Large intestine (tissue), 3 donors: ENCODE measurements at regions not wholly inside any gene's neighbourhood (a gene's known extent, or its start where the extent isn't known, plus 50 kb on each side); places are given as distances from the start of the nearest gene placed in this dataset.
"Not testable (repeated sequence)": the region's sequence is repeated elsewhere in the genome, so short reads cannot be mapped to it uniquely, and the experiment has no call there.

ENCODE experiments used
- DNase-seq, 2 donors: peaks; one replicate each; pipeline versions ENCODE4 v3.0.0 to v3.0.0-alpha.2; 2013
- H3K27ac ChIP-seq: one replicate; pipeline ENCODE4 v1.5.1; 2013; ENCODE audit warnings: low read length
- H3K27me3 ChIP-seq: 2 replicates; pipeline ENCODE4 v1.6.1; 2013; ENCODE audit warnings: low read length; ENCODE audit not compliant: control insufficient read depth, insufficient read depth
- H3K36me3 ChIP-seq: 2 replicates; pipeline ENCODE4 v1.6.1; 2013; ENCODE audit warnings: low read length; ENCODE audit not compliant: control insufficient read depth, insufficient read depth
- H3K4me1 ChIP-seq: one replicate; pipeline ENCODE4 v1.6.1; 2013; ENCODE audit warnings: low read length; ENCODE audit not compliant: control insufficient read depth, insufficient read depth
- H3K4me3 ChIP-seq: one replicate; pipeline ENCODE4 v1.5.1; 2013; ENCODE audit warnings: low read length
- H3K9me3 ChIP-seq: one replicate; pipeline ENCODE4 v1.6.1; 2013; ENCODE audit warnings: mild to moderate bottlenecking, low read depth, low read length, moderate library complexity; ENCODE audit not compliant: control insufficient read depth
- WGBS: methylation state at CpG from one replicate; pipeline ENCODE4 v1.1.5; 2013; ENCODE audit warnings: low lambda C conversion rate; ENCODE audit not compliant: insufficient coverage; 5-methylcytosine and 5-hydroxymethylcytosine counted together

- 40% methylated on average over 4 of the region's 4 CpGs for WGBS
- DNase-seq: peak; percentile 33 to 73
- Histone ChIP-seq H3K4me1 (peaks cover 38% of the 10 kb centered on the region), H3K27me3 (no peaks in the 10 kb centered on the region), H3K36me3 (no peaks in the 10 kb centered on the region), H3K27ac (peak overlapping the region; percentile 49), H3K4me3 (no peak overlapping the region), H3K9me3 (no peaks in the 10 kb centered on the region)
Measured at GRCh38 chr13:106095919-106096318, 439.5 kb downstream of the EFNB2 start.

GRCh38 chr13:106095406-106095805 lies 440.1 kb downstream of the EFNB2 start:
- Histone ChIP-seq H3K27ac (peak overlapping the region; percentile 49), H3K4me3 (no peak overlapping the region), H3K4me1 (peaks cover 33% of the 10 kb centered on the region), H3K9me3 (no peaks in the 10 kb centered on the region), H3K27me3 (no peaks in the 10 kb centered on the region), H3K36me3 (no peaks in the 10 kb centered on the region)
- no peak for DNase-seq
- 87% methylated on average over 3 of the region's 4 CpGs for WGBS

GRCh38 chr13:106090001-106090400 lies 445.5 kb downstream of the EFNB2 start:
- no peak overlapping the region for H3K27ac ChIP-seq
- H3K4me3 ChIP-seq: no peak overlapping the region
- no peaks in the 10 kb centered on the region for H3K4me1 ChIP-seq
- DNase-seq: no peak
- no peaks in the 10 kb centered on the region for H3K9me3 ChIP-seq
- H3K36me3 ChIP-seq: no peaks in the 10 kb centered on the region
- H3K27me3 ChIP-seq: no peaks in the 10 kb centered on the region
- WGBS: no CpG with 5 or more reads among the region's 2 CpGs

DNA sequence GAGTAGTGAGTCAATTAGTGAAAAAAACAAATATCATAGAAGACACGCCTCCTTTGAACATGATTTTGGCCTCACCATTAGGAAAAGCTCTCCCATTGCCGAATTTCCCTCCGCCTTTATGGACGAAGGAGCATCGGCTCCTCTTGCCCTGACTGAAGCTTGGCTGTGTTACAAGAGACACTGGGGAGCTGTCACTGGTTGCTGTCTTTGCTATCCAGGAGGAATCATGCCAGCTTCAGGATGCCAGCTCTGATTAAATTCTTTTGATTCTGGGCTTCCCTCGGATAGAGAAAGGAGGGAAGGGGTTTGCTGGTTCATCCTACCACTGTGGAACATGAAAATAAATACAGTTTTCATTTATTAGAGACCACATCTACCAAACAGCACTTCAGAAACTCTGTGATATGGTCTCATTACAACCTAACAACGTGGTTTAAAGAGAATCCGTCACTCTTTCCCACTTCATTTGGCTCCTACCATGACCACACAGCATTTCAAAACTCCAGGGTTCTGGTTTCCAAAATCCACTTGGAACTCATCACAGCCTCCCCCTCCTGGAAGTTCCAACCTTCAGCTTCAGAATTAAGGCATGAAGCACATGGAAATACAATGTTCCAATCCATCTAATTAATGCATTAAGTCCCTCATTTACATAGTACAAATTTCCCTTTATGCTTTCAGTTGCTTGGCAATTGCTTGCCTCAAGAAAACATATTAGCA lies 446.0 kb downstream of the EFNB2 start:
- no peak overlapping the region for H3K4me3 ChIP-seq
- no peaks in the 10 kb centered on the region for H3K36me3 ChIP-seq
- DNase-seq: no peak
- no peaks in the 10 kb centered on the region for H3K4me1 ChIP-seq
- WGBS: 100% methylated on average over 1 of the region's 8 CpGs
- H3K27me3 ChIP-seq: no peaks in the 10 kb centered on the region
- no peak overlapping the region for H3K27ac ChIP-seq
- H3K9me3 ChIP-seq: no peaks in the 10 kb centered on the region

DNA sequence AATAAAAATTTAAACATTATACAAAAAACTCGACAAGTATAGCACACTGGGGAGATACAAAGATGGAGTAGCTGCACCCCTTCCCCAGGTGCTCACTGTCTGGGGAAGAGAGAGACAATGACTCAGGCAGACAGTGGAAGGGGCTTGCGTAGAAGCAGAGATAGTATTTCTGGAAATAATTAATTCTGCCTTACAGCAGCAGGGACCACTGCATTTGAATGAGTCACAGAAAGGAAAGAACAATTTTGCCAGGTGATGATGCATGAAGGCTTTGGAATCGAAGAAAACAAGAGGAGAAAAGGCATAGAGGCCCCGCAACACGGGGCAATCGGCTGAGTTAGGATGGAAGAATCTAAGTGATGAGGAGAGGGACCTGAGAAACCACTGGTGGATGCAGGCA lies 447.4 kb downstream of the EFNB2 start:
- DNase-seq: no peak
- Histone ChIP-seq H3K27me3 (no peaks in the 10 kb centered on the region), H3K36me3 (no peaks in the 10 kb centered on the region), H3K4me1 (peaks cover 3% of the 10 kb centered on the region), H3K27ac (no peak overlapping the region), H3K9me3 (no peaks in the 10 kb centered on the region), H3K4me3 (no peak overlapping the region)
- 79% methylated on average over 5 of the region's 6 CpGs for WGBS

- no peaks in the 10 kb centered on the region for H3K36me3 ChIP-seq
- H3K27ac ChIP-seq: no peak overlapping the region
- WGBS: 84% methylated on average over 7 of the region's 10 CpGs
- H3K4me1 ChIP-seq: peaks cover 3% of the 10 kb centered on the region
- DNase-seq: no peak
- H3K4me3 ChIP-seq: no peak overlapping the region
- H3K27me3 ChIP-seq: no peaks in the 10 kb centered on the region
- H3K9me3 ChIP-seq: no peaks in the 10 kb centered on the region
Measured at GRCh38 chr13:106087201-106087600, 448.3 kb downstream of the EFNB2 start.

DNA sequence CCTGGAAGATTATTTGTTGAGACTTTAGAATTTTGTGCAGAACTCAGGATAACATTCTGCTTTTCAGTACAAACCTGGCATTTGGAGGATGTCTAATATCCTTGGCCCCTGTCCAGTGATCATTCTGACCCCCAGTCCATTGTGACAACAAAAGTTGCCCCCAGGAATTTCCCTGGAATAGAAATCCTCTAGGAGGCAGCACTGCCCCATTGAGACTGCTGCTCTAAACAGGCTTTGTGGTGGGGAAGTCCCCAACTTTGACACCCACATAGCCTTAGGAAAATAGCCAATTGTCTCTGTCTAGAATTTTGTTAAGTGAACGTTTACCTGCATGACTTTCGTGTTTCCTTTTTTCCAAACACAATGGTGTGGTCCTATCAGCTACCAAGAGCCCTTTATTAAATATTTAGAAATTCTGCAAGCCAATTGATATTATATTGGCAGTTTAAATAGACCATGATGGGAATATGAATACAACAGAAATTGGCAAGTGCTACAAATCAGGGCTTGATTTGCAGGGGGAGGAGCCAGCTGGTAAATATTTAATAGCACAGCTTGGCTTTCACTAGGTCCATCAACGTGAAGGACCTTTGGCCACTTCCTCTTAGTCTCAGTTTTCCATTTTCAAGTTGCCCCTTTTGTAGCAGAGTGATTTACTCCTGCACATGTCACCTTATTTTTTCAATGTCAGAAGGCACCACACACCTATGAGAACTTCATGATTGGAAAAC lies 451.7 kb downstream of the EFNB2 start:
- 60% methylated on average over 1 of the region's 3 CpGs for WGBS
- Histone ChIP-seq H3K4me3 (no peak overlapping the region), H3K27ac (no peak overlapping the region), H3K9me3 (no peaks in the 10 kb centered on the region), H3K27me3 (no peaks in the 10 kb centered on the region), H3K36me3 (no peaks in the 10 kb centered on the region), H3K4me1 (peaks cover 3% of the 10 kb centered on the region)
- peak; percentile 47 to 76 for DNase-seq

DNA sequence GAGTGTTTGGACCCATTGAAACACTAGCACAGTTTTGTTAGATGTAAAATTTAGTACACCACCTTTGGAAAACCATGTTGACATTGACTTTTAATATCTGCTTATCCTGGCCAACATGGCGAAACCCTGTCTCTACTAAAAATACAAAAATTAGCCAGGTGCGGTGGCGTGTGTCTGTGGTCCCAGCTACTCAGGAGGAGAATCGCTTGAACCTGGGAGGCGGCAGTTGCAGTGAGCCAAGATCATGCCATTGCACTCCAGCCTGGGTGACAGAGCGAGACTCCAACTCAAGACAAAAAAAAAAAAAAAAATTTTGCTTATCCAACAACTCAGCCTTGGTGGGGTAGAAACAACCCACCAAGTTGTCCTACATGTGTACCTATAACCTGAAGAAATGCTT lies 454.2 kb downstream of the EFNB2 start:
- H3K27ac ChIP-seq, H3K4me1 ChIP-seq, H3K27me3 ChIP-seq, H3K36me3 ChIP-seq, DNase-seq, H3K4me3 ChIP-seq, H3K9me3 ChIP-seq: not testable (repeated sequence)
- no CpG with 5 or more reads among the region's 6 CpGs for WGBS

DNA sequence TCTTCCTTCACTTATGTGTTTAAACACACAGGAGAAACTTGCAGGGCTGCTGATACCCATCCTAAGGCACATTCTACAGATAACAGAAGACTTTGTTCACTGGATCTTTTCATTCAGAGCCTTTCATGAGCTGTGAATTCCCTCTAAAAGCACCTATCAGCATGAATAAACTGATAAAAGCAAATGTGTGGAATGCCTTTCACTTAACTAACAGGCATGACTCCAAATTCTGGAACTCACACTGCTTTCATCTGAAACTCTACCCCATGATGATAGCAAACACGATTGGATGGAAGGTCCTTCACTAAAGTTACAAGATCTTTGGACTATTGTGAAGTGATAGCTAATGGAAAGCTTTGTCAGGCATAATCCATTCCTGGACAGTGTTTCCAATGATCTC lies 457.3 kb downstream of the EFNB2 start:
- Histone ChIP-seq H3K27me3 (no peaks in the 10 kb centered on the region), H3K27ac (no peak overlapping the region), H3K4me1 (no peaks in the 10 kb centered on the region), H3K36me3 (no peaks in the 10 kb centered on the region), H3K9me3 (no peaks in the 10 kb centered on the region), H3K4me3 (no peak overlapping the region)
- no CpG with 5 or more reads among the region's 1 CpG for WGBS
- DNase-seq: no peak

DNA sequence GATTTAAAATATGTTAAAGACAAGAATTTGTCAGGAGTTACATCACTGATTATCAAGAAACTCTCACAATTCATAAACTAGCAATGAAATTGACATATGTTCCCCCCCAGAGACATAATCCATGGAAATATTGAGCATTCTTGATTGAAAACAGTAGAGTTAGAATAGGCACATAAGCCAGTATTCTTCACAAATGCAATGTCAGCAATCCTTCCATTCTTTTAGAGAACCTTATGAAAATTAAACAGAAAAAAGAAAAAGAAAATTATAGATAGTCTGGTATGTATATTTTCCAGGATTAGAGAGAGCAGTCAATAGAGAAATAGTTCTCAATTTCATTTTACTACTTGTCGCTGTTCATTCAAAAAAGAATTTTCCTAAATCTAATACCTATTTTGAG lies 458.4 kb downstream of the EFNB2 start:
- Histone ChIP-seq H3K36me3 (no peaks in the 10 kb centered on the region), H3K4me1 (no peaks in the 10 kb centered on the region), H3K27me3 (no peaks in the 10 kb centered on the region), H3K9me3 (no peaks in the 10 kb centered on the region), H3K27ac (no peak overlapping the region), H3K4me3 (no peak overlapping the region)
- DNase-seq: no peak
- WGBS: 100% methylated on average over 1 of the region's 1 CpG

DNA sequence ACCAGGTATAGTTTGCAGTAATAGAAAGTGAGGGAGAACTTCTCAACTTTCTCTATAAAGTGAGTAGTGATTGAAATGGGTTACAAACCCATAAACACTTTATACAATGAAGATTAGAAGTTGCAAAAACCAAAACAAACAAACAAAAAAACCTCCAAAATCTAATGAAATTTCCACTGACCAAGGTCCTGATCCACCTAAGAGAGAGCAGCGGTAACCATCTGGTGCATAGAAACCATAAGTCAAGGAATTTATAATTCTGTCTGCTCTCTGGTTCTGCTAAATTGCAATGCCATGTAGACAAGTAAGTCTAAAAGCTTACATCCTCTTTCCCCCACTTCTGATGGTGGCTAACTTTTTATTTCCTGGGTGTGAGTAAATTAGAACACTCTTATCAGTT lies 463.4 kb downstream of the EFNB2 start:
- Histone ChIP-seq H3K9me3 (no peaks in the 10 kb centered on the region), H3K36me3 (no peaks in the 10 kb centered on the region), H3K4me1 (peaks cover 3% of the 10 kb centered on the region), H3K27me3 (no peaks in the 10 kb centered on the region), H3K4me3 (no peak overlapping the region), H3K27ac (no peak overlapping the region)
- no peak for DNase-seq
- WGBS: no CpG with 5 or more reads among the region's 1 CpG
